NCI-H2029 treated with DMSO at 0.1 percent for 48 hours (cell line): ENCODE measurements at regions not wholly inside any gene's neighbourhood (a gene's known extent, or its start where the extent isn't known, plus 50 kb on each side); places are given as distances from the start of the nearest gene placed in this dataset.

Experiments used
- DNase-seq: peaks from one replicate; lab custom pipeline; 2025; lab: John Stamatoyannopoulos, UW

DNA sequence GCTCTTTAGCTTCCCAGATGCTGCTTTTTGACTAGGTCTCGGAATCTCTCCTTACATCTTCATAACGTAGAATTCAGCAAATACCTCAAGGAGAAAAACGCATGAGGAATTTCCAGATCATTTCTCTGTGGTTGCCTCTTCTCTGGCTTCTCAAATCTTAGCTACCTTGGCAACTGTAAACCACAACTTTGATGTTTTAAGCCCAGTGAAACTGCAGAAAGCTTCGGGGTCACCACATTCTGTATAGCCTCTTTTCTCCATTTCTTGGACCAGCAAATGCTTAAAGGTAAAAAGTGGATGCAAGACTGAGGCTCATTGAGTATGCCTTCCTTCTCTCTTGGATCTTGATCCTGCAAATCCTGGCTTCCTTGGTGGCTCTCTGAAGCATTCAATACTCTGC lies 125.5 kb upstream of the FBXL4 start:
- DNase-seq, result no peak

- no peak for DNase-seq
These were observed 118.3 kb upstream of the FBXL4 start for GRCh38 chr6:99066044-99066443.

DNA sequence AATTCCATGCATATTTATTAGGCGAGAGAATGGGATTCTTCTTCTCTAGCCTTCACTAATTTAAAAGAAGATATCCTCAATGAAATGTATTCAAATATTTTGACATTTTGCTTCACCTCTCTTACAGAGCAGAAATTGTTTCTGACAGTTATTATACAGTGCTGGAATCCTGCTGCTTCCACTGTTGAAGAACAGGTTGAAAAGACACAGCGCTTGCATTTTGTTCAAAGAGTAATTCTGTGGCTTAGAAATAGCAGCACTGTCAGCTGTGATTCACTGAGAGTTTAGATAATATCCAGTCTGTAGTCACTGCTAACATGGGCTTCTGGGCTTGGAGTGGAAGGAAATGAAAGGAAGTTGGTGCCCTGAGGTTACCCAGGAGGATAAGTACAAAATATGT lies 117.1 kb upstream of the FBXL4 start:
- no peak for DNase-seq

DNA sequence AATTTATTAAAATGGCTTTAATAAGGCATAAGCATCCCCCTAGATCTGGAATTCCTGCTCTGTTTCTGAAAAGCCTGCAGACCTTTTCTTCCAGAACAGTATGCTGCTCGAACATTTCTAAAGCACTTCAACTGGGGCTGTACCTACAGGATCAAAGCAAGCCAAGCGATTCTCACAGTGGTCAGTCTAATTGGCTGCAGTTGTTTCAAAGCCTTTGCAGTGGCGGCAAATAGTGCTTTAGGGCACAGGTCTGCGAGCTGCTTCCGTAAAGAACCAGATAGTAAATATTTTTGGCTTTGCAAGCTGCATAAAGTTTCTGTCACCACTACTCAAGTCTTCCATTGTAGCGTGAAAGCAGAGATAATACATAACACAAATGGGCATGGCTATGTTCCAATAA lies 88.9 kb upstream of the FBXL4 start:
- DNase-seq, result no peak

DNA sequence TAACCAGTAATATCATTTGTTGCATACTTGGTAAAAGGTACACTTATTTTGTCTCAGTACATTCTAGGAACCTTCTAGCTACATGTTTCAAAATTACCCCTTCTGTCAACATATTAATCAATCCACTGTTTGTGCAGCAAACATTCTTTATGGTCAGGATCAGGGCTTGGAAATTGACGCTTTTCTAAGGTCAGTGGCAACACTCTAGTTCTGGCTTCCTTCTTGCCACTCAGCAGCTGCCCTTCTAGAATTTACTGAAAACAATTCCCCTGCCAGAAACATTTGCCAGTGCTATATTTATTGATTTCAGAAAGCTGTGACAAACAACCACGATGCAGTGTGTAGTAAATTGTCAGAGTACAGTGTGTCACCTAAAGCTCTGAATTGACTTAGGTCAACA lies 84.7 kb upstream of the FBXL4 start:
- peak; percentile 59 for DNase-seq

GRCh38 chr6:99031957-99032356 lies 84.2 kb upstream of the FBXL4 start:
- DNase-seq, result peak; percentile 53

GRCh38 chr6:99030915-99031314 lies 83.2 kb upstream of the FBXL4 start:
- no peak for DNase-seq

- DNase-seq, result no peak
These were observed 78.4 kb upstream of the FBXL4 start for GRCh38 chr6:99026135-99026534.

DNA sequence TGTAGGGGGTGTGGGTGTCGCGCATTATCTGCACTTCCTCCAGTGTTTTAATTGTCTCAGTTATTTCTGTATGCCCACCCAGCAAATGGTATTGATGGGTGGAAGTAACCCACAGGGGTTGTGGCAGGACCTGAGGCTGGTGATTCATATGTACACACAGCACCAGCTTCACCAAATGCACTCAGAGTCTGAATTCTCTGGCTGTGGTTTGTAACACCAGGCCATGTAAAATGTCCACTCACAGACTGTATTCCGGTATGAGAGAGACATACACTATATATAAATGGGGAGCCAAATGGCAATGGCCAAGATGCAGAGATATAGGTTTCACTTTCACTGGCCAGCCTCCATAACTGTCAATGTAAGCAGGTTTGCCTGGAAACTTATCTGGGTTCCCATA lies 76.3 kb upstream of the FBXL4 start:
- no peak for DNase-seq

DNA sequence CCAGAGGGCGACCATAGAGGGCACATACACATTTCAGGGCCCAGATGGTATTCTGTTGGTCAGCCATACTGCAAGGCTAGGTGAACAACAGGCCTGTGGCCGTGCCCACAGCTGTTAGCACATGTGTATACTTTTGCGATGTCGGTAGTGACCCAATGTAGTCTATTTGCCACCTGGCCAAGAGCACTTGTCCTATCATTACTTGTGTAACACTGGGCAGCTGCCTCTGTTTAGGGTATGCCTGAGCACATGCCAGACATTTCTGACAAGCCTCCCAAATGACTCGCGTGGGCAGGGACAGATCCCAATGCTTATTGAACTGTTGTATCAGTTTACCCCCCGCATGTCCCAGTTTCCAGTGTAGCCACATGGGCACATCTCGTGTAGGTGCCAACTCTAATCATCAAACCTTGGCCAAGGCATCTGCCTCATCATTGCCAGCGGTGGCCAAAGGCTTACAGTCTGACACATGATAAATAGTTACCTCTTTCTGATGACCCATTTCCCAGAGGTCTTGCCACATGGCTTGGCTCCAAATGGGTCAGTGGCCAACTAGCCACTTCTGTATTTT lies 74.4 kb upstream of the FBXL4 start:
- DNase-seq, result no peak

- no peak for DNase-seq
These were observed 71.6 kb upstream of the FBXL4 start for GRCh38 chr6:99019381-99019780.

GRCh38 chr6:99017150-99017549 lies 69.4 kb upstream of the FBXL4 start:
- no peak for DNase-seq

DNA sequence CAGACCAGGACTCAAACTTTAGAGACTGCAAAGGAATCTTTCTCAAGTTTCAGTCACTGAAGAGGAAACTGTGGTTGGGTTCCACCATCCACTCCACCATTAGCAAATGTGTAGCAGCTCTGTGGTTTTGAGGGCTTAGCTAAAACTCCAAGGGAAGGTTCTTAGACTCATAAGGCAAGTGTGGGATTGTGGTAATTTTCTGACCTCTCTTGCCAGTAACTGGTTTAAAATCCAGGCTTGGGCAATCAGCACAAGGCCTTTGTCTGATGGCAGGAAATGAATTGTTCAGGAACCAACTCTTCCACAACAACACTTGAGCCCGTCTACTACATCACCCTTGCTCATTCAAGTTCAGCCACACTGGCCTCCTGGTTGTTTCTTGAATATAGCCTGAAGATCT lies 68.6 kb upstream of the FBXL4 start:
- no peak for DNase-seq

DNA sequence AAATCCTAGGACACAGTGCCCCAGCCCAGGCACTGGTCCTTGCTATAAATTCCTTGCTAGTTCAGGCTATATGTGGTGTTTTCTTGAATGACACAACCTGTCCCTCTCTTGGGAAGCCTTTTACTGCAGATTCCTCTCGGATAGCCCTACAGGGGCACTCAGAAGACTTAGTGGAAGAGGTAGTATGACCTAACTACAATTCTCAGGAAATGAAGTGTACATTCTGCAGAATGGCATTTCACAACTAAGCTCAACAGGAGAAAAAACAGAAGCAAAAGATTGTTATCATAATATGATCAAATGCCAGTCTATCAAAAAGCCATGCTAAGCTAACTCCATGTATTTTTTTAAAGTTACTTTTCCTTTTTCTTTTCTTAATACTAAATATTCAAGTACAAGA lies 66.3 kb upstream of the FBXL4 start:
- DNase-seq, result no peak

GRCh38 chr6:99013661-99014060 lies 65.9 kb upstream of the FBXL4 start:
- DNase-seq, result no peak

GRCh38 chr6:99013145-99013544 lies 65.4 kb upstream of the FBXL4 start:
- no peak for DNase-seq

DNA sequence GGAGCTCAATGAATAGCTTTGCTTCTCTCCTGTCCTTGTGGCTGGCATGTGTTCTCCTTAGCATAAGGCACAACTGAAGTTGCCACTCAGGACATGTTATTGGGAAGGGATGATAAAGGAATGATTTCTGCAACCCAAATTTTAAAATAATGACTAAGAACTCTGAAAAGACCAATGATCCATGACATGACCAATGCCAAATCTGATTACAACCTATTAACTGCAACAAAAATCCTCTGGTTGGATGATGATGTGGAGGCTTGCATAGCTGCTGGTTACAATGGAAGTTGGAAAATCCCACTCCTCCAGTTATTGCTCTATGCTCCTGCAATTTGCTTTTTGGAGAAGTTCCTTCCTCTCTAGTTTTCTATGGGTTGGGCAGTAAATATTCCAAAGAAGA lies 63.4 kb upstream of the FBXL4 start:
- DNase-seq, result no peak

DNA sequence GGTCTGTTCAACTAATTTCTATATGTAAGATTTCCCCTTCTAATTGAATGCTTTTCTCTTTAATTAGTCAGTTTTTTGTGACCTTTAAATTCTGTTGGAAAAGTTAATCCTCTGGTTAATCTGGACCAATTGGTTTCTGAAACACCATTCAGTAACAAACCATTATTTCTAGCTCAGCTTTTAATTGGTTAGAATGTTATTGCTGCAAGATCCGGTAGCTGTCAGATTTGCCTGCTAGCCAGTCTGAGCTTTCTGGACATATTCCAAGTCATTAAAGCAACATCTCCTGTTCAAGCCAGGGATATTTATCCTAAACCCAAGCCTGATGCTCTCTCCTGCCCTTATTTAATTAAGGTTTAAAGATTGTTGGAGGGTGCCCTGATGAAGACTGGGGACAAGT lies 55.1 kb upstream of the FBXL4 start:
- DNase-seq, result peak; percentile 13

DNA sequence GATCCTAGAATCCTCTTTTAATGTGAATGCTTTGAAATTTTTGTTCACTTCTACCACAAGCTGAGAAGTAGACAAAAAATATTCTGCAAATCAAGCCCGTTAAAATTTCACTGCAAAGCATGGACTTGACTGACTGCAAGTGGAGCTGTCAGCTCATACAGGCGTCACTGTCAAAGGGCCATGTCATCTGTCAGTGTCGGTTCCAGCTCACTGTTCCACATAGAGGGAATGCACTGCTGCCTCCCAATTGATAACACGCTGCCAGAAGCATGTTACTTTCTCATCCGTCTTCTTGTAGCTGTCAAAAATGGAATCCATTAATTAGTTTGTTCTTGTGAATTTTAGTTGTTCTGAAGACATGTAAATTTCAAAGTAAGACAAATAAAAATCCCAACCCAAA lies 50.4 kb upstream of the FBXL4 start:
- no peak for DNase-seq
